Ishikawa (cell line): ENCODE measurements at regions not wholly inside any gene's neighbourhood (a gene's known extent, or its start where the extent isn't known, plus 50 kb on each side); places are given as distances from the start of the nearest gene placed in this dataset.

Experiments used
- CEBPB ChIP-seq: IDR thresholded peaks from 2 replicates; pipeline ENCODE4 v1.6.1; 2012
- CREB1 ChIP-seq: IDR thresholded peaks from 2 replicates; pipeline ENCODE4 v1.6.1; 2012; ENCODE audit warnings: low read depth
- EGR1 ChIP-seq: IDR thresholded peaks from 2 replicates; pipeline ENCODE4 v1.6.1; 2012
- EP300 ChIP-seq: IDR thresholded peaks from 2 replicates; pipeline ENCODE4 v1.6.1; 2012; ENCODE audit warnings: borderline replicate concordance
- MAX ChIP-seq: IDR thresholded peaks from 2 replicates; pipeline ENCODE4 v1.6.1; 2012
- NFIC ChIP-seq: IDR thresholded peaks from 2 replicates; pipeline ENCODE4 v1.6.1; 2012
- RAD21 ChIP-seq: IDR thresholded peaks from 2 replicates; pipeline ENCODE4 v1.6.1; 2012; ENCODE audit warnings: low read depth
- REST ChIP-seq: IDR thresholded peaks from 2 replicates; pipeline ENCODE4 v1.6.1; 2012; ENCODE audit warnings: low read depth, mild to moderate bottlenecking
- TAF1 ChIP-seq: IDR thresholded peaks from 2 replicates; pipeline ENCODE4 v1.6.1; 2012; ENCODE audit warnings: low read depth, mild to moderate bottlenecking
- TCF12 ChIP-seq: IDR thresholded peaks from 2 replicates; pipeline ENCODE4 v1.6.1; 2012; ENCODE audit warnings: low read depth
- USF1 ChIP-seq: IDR thresholded peaks from 2 replicates; pipeline ENCODE4 v1.6.1; 2012
- YY1 ChIP-seq: IDR thresholded peaks from 2 replicates; pipeline ENCODE4 v1.6.1; 2012; ENCODE audit warnings: low read depth

- TF ChIP-seq RAD21: no peak
- no peak for TF ChIP-seq REST
- TF ChIP-seq EP300: no peak
- TF ChIP-seq MAX: no peak
- TF ChIP-seq TAF1: no peak
- TF ChIP-seq NFIC: no peak
- TF ChIP-seq EGR1: no peak
- TF ChIP-seq CEBPB: no peak
- TF ChIP-seq TCF12: no peak
- no peak for TF ChIP-seq YY1
- no peak for TF ChIP-seq CREB1
- TF ChIP-seq USF1: no peak
These were observed 188.8 kb upstream of the ST8SIA4 start for GRCh38 chr5:101091902-101092301.
